Suppressor macrophage treated with lipopolysaccharide for 4 hours (primary cell): ENCODE measurements at regions not wholly inside any gene's neighbourhood (a gene's known extent, or its start where the extent isn't known, plus 50 kb on each side); places are given as distances from the start of the nearest gene placed in this dataset.

ENCODE experiments used
- DNase-seq: peaks from one replicate; pipeline ENCODE4 v3.0.0-alpha.2; 2020

- DNase-seq = no peak
Measured at GRCh38 chr17:77450742-77451244, 310.0 kb downstream of the SEC14L1 start.

GRCh38 chr17:77451245-77451893 is 310.6 kb downstream of the SEC14L1 start:
- peak; percentile 50 for DNase-seq

DNA sequence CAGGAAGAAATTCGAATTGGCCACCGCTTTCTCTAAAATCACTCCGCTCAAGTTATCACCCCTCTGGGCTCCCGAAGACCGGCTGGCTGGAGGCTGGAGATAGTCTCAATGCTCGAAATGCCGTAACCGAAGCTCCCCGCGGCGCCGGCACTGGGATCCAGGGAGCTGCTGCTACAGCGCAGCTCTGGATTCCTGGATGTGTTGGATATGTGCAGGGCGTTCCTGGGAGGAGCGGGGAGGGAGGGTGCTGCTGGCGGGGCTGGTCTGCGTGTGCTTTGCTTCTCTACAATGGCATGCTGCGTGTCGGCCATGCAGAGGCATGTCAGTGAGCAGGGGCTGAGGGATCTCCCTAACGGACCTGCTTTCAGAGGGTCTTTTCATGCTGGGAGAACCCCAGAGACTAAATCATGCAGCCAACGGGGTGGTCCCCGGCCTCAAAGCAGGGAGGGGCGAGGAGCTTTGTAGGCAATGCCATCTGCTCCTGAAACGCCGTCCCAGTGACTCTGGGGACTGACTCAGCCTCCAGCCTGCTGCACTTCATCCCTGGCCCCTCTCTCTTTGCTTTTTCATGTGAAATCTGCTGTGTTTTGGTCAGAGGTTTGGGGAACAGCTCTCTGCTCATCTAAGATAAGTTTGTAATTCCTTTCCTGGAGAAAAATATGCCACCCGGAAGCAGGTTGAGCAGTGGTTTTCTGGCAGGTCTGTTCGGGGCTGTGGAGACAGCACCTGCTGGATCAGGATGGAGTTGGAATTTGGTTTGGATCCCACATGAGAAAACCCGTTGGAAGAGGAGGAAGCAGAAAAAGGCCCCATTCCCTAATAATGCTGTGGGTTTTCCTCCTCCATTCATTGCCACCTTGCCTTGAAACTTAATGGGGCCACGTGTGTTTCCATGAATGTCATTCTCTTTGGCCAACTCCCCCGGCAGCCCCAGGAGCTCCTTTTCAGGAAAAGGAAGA is 311.4 kb downstream of the SEC14L1 start:
- DNase-seq = no peak

DNA sequence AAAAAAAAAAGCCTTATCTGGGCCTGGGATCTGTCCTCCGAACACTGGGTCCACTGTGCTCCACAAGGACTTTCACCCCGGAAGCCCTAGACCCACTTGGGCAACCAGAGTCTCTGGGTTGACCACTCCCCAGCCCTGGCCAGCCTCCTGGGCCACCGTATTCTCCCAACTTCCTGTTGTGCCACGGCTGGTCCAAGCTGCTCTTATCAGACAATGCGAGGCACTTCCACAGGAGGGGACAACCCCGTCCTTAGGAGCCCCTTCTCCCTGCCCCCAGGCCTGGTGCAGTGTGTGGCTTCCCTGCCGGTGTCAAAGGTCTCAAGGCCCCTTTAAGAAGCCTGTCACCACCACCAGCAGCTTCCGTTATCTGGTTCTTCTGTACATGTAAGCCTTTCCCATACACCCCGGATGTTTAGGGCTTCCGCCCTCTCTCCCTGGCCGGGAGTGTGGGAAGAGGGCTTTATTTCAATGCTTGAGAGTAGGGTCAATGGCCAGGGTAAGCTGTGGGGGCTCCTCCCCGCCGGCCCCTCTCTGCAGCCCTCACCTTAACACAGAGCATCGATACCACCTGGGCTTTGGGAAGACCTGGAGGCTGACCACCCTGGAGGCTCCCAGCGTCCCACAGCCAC is 313.0 kb downstream of the SEC14L1 start:
- peak; percentile 52 for DNase-seq

DNA sequence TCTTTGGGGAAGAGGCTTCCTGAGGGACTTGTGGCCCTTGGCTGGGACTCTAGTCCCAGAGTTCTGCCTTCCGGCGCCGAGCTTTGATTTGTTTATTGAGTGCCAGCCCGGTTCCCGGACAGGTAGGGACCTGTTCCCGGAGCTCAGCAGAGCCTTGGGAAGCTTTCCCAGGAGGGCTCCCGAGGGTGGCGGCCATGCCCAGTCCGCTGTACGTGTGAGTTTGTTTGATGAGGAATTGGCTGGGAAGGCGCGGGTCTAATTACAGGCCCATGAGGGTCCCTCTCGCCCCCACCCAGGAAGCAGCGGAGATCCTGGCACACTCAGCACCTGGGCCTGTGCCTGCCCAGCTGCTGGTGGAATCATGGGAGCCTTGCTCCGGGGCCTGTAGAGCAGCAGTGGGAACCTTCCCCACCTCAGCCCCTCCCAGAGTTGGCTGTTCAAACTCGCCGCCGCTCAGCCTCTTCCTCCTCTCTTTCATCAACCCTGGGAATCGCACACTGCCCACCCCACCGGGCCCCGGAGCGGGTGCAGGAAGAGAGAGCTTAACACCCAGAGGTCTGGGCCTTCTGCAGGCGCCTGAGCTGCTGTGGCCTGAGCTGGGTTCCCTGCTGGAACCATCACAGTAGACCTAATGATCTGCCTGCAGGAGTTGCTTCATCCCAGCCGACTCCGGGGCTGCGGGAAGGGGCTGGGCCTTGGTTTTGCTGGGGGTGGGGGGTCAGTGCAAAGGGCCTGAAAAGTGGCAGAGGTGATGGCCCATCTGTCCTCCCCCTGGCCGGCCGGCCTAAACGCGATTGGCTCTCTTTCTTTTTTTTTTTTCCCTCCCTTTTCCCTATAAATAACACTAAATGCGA is 313.7 kb downstream of the SEC14L1 start:
- DNase-seq = no peak

- no peak for DNase-seq
Measured at GRCh38 chr17:77455111-77455890, 314.5 kb downstream of the SEC14L1 start.

GRCh38 chr17:77455891-77456260 is 315.1 kb downstream of the SEC14L1 start:
- DNase-seq = no peak

- no peak for DNase-seq
Measured at GRCh38 chr17:77456271-77456950, 315.6 kb downstream of the SEC14L1 start.

DNA sequence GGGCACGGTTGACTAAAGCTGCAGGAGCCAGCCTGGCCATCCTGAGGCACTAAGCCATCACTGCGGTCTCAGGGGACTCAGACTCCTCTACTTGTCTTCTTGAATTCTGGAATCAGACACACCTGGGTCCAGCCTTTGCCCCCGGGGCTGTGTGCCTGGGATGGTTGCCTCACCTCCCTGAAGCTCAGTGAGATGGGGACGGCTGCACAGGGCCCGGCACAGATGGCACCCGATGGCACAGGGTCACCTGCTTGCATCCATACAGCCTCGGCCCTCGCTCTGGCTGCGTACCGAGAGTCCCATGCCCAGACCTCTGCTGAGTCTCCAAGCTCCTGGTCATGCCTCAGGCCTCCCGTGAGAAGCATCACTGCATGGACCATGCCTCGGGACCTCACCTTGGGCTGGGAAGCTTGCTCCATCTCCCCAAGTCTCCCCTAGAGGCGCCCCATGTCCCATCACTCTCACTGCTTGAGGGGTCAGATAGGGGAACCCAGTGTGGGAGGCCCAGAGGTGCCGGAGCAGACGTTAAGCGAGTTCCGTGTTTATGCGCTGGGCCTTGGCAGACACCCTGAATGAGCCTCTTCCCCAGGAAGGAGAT is 316.3 kb downstream of the SEC14L1 start:
- no peak for DNase-seq

DNA sequence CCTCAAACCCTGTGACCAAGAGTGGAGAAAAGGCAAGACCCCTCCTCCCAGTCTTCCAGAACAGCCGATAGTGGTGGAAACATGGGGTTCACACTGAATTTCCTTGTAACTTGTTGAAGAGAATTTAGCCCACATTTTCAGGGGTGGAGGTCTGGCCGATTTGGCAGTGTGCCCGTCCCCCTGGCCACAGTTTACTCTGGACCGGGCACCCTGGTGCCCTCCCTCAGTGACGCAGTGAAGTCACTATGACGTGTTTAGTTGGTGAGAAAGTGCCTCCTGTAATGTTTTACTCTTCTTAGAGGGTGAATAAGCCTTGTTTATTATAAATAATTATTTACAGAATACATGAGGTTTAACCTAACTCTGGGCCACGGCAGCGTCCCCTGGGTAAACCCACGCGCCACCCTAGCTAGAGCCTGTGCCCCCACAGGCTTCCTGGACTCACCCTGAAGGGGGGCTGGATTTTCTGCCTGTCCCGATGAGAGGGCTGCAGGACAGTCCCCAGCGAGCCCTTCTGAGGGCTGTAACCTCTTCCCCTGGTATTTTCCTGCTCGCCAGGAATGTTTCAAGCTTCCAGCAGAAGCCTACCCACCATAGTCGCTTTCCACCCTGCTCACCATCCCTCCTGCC is 316.9 kb downstream of the SEC14L1 start:
- DNase-seq = no peak

DNA sequence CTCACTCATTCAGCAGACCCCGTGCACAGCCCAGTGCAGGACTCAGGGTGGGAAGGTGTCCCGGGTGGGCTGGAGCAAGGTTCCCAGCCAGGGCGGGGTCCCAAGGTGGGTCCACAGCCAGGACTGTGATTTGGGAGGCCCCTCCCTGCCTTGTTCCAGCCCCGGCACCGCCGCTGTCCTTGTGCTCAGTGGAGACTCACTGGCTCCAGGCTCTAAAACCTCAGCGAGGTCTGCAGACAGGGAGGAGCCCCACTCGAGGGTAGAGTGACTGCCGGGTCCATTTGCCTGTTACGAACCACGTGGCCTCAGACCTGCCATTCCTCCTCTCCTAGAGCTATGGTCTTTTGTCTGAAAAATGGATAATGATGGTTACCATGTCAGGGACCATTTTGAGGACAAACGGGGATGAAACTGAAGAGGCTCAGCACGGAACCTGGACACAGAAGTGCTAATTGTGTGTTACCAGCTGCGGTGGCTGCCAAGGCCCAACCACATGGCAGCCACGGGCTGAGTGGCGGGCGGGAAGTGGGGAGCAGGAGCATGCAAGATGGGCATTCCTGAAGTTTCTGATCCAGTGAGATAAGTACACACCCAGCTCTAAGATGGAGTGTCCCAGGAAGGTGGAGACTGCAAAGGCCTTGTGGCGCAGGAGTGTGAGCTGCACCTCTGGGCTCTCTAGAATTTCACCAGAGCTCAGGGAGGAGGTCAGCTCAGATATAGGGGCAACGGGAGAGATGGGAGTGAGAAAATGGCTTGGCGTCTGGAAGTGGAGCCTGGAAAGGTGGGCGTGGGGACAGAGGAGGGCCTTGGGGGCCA is 317.6 kb downstream of the SEC14L1 start:
- DNase-seq = no peak

DNA sequence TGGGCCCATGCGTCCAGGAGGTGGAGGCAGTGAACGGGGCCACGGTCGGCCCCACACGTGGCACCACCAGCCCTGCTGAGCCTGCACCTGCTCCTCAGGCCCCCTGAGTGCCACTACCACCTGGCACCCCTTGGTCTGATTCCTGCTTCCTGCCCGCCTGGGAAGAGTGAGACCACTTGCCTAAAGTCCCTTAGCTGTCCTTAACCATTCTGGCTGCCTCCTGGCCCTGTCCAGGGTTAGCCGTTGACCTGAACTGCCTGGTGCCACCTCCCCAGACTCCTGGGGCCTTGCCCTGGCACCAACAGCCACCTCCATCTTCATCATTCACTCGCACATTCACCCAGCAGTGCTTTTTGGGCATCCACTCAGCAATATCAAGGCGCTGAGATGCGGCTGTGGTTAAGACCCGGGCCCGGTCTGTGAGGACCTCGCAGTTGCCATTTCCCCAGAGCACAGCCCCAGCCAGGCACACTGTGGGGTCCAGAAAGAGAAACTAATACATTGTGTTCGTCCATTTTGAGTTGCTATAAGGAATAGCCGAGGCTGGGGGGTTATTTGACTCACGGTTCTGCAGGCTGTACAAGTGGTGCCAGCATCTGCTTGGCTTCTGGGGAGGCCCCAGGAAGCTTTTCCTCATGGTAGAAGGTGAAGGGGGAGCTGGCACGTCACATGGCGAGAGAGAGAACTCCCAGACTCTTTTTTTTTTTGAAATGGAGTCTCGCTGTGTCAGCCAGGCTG is 318.4 kb downstream of the SEC14L1 start:
- no peak for DNase-seq

GRCh38 chr17:77460514-77461046 is 319.8 kb downstream of the SEC14L1 start:
- no peak for DNase-seq

DNA sequence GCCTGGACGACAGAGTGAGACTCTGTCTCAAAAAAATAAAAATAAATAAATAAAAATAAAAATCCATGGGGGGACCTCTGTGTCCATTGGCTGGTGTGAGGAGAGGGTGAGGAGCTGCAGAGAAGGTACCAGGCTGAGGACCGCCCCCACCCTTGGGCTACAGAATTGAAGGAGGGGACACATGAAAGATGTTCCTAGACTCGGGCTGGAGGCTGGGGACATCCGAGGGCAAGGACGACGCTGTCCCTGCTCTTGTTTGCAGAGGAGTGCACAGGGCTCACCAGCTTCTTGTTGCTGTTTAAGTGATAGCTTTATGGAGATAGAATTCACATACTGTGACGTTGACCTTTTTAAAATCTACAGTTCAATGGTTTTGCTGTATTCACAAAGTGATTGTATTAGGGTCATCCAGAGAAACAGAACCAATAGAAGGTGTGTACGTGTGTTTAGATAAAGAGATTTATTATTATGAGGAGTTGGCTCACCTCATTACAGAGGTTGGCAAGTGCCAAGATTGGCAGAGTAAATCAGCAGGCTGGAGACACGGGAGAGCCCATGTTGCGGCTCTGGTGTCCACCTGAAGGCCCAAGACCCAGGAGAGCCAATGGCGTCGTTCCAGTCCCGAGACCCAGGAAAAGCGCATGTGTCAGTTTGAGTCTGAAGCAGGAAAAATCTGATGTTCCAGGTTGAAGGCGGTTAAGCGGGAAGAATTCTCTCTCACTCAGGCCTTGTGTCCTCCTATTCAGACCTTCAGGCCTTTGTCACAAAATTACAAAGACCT is 320.7 kb downstream of the SEC14L1 start:
- DNase-seq = no peak

GRCh38 chr17:77462090-77462489 is 321.3 kb downstream of the SEC14L1 start:
- DNase-seq = peak; percentile 72

- no peak for DNase-seq
Measured at GRCh38 chr17:77462553-77463497, 322.1 kb downstream of the SEC14L1 start.
